Glutamatergic neuron (in vitro differentiated cells): ENCODE measurements at regions not wholly inside any gene's neighbourhood (a gene's known extent, or its start where the extent isn't known, plus 50 kb on each side); places are given as distances from the start of the nearest gene placed in this dataset.

Experiments used
- DNase-seq: peaks from one replicate; pipeline ENCODE4 v3.0.0; 2022
- H3K27ac Mint-ChIP-seq: one replicate; pipeline ENCODE4 v1.8.0; 2020; ENCODE audit warnings: mild to moderate bottlenecking, mixed read lengths, inconsistent platforms; ENCODE audit not compliant: unreplicated experiment
- H3K27me3 Mint-ChIP-seq: one replicate; pipeline ENCODE4 v1.8.0; 2020; ENCODE audit warnings: mild to moderate bottlenecking, moderate library complexity, mixed read lengths, inconsistent platforms; ENCODE audit not compliant: unreplicated experiment
- H3K36me3 Mint-ChIP-seq: one replicate; pipeline ENCODE4 v1.8.0; 2020; ENCODE audit warnings: mild to moderate bottlenecking, mixed read lengths, inconsistent platforms; ENCODE audit not compliant: unreplicated experiment
- H3K4me1 Mint-ChIP-seq: one replicate; pipeline ENCODE4 v1.8.0; 2020; ENCODE audit warnings: mild to moderate bottlenecking, low read depth, mixed read lengths, inconsistent platforms; ENCODE audit not compliant: unreplicated experiment
- H3K4me3 Mint-ChIP-seq: one replicate; pipeline ENCODE4 v1.8.0; 2020; ENCODE audit warnings: mild to moderate bottlenecking, mixed read lengths, inconsistent platforms; ENCODE audit not compliant: unreplicated experiment
- H3K9me3 Mint-ChIP-seq: one replicate; pipeline ENCODE4 v1.8.0; 2020; ENCODE audit warnings: mild to moderate bottlenecking, moderate library complexity, mixed read lengths, inconsistent platforms; ENCODE audit not compliant: unreplicated experiment
- TF ChIP-seq, protein P1 (sequence below): fragments of 200-600 bp; sonication (generic); IDR thresholded peaks from one replicate; pipeline ENCODE4 v1.5.0; 2021; ENCODE audit not compliant: partially characterized antibody, unreplicated experiment

GRCh38 chr3:117105686-117106085 lies 396.1 kb downstream of the TUSC7 start:
- no peak for DNase-seq
- H3K27ac Mint-ChIP-seq = no peak overlapping the region
- H3K27me3 Mint-ChIP-seq = no peaks in the 10 kb centered on the region
- TF ChIP-seq, protein P1, sequence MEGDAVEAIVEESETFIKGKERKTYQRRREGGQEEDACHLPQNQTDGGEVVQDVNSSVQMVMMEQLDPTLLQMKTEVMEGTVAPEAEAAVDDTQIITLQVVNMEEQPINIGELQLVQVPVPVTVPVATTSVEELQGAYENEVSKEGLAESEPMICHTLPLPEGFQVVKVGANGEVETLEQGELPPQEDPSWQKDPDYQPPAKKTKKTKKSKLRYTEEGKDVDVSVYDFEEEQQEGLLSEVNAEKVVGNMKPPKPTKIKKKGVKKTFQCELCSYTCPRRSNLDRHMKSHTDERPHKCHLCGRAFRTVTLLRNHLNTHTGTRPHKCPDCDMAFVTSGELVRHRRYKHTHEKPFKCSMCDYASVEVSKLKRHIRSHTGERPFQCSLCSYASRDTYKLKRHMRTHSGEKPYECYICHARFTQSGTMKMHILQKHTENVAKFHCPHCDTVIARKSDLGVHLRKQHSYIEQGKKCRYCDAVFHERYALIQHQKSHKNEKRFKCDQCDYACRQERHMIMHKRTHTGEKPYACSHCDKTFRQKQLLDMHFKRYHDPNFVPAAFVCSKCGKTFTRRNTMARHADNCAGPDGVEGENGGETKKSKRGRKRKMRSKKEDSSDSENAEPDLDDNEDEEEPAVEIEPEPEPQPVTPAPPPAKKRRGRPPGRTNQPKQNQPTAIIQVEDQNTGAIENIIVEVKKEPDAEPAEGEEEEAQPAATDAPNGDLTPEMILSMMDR = no peak
- H3K36me3 Mint-ChIP-seq = no peaks in the 10 kb centered on the region
- H3K4me1 Mint-ChIP-seq = peaks cover 5% of the 10 kb centered on the region
- no peaks in the 10 kb centered on the region for H3K9me3 Mint-ChIP-seq
- no peak overlapping the region for H3K4me3 Mint-ChIP-seq

- Mint-ChIP-seq H3K4me1 (peaks cover 5% of the 10 kb centered on the region), H3K9me3 (peaks cover under 1% of the 10 kb centered on the region), H3K36me3 (no peaks in the 10 kb centered on the region), H3K27ac (no peak overlapping the region), H3K27me3 (no peaks in the 10 kb centered on the region), H3K4me3 (no peak overlapping the region)
- no peak for DNase-seq
- TF ChIP-seq, protein P1 = no peak
Measured at GRCh38 chr3:117106396-117106795, 396.8 kb downstream of the TUSC7 start.

GRCh38 chr3:117107946-117108345 lies 398.4 kb downstream of the TUSC7 start:
- Mint-ChIP-seq H3K27ac (no peak overlapping the region), H3K4me1 (peaks cover 5% of the 10 kb centered on the region), H3K36me3 (no peaks in the 10 kb centered on the region), H3K27me3 (no peaks in the 10 kb centered on the region), H3K9me3 (peaks cover 3% of the 10 kb centered on the region), H3K4me3 (no peak overlapping the region)
- TF ChIP-seq, protein P1 = no peak
- DNase-seq = no peak

- TF ChIP-seq, protein P1 = no peak
- peaks cover 3% of the 10 kb centered on the region for H3K9me3 Mint-ChIP-seq
- no peaks in the 10 kb centered on the region for H3K27me3 Mint-ChIP-seq
- H3K36me3 Mint-ChIP-seq = no peaks in the 10 kb centered on the region
- no peak overlapping the region for H3K4me3 Mint-ChIP-seq
- H3K4me1 Mint-ChIP-seq = peaks cover 5% of the 10 kb centered on the region
- no peak for DNase-seq
- H3K27ac Mint-ChIP-seq = no peak overlapping the region
Measured at GRCh38 chr3:117109178-117109577, 399.6 kb downstream of the TUSC7 start.

DNA sequence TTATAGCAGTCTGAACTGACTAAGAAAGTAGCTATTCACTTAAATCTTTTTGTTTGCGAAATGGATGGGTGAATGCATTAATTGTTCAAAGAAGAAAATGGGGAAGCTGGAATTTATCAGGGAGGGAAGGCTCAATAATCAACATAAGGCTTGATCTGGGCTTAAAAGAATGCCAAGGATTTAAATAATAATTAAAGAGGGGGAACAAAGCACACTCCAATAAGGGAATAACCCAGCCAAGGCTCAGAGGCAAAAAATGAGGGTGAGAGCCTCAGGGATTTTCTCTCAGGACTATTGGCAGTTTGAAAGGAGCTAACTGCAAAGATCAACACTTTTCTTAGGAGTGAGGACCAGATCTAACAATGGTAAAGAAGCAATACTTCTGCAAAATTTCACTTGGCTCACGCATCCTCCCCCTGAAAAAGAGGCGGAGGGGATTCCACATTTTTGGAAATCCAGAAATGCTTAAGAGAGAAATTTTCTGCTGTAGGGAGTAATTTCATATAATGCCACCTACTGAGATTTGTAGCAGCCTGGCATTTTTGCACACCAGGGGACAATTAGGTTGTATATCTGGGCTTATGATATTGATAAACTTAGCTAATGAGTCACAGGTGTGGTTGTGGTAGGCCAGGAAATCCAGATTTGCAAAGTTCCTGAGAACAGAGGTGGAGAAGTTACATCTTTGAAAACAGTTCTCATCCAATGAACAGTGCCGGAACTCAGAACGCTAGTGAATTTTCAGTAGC lies 405.1 kb downstream of the TUSC7 start:
- Mint-ChIP-seq H3K4me3 (no peak overlapping the region), H3K36me3 (no peaks in the 10 kb centered on the region), H3K4me1 (peaks cover 2% of the 10 kb centered on the region), H3K27me3 (no peaks in the 10 kb centered on the region), H3K27ac (no peak overlapping the region), H3K9me3 (peaks cover 3% of the 10 kb centered on the region)
- TF ChIP-seq, protein P1 = no peak
- DNase-seq = no peak
